Astrocyte of the spinal cord (primary cell): ENCODE measurements at regions not wholly inside any gene's neighbourhood (a gene's known extent, or its start where the extent isn't known, plus 50 kb on each side); places are given as distances from the start of the nearest gene placed in this dataset.

Experiments used
- DNase-seq: peaks from one replicate; pipeline ENCODE4 v3.0.0; 2011; ENCODE audit warnings: low read depth, low spot score
- H3K4me3 ChIP-seq: 2 replicates; pipeline ENCODE4 v1.5.1; 2011; ENCODE audit warnings: low read depth, mild to moderate bottlenecking, low read length, moderate library complexity
- in situ Hi-C: cut with HindIII; loops from 2 replicates; pipeline ENCODE4 v1.10.0; 2017; ENCODE audit warnings: low sequenced_read_pairs
- TF ChIP-seq, protein P1 (sequence below): IDR thresholded peaks from 2 replicates; pipeline ENCODE4 v1.5.1; 2012; ENCODE audit warnings: low read depth, mild to moderate bottlenecking, low read length, inconsistent platforms

DNA sequence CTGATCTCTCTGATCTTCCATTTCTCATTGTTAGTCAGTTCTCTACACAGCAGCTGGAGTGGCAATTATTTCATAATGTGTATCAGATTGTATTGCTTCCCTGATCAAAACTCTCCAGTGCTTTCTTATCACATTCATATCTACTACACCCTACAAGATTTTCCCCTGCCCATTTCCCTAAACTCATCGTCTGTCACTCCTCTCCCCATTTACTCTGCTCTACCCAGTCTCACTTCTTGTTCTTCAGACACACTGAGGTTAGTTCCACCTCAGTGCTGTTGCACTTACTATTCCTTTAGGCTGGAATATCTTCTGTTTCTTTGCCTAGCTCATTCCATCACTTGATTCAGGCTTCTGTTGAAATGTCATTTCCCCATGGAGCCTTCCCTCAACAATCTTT, 197.1 kb downstream of the SATB1 start:
- no peak overlapping the region for H3K4me3 ChIP-seq
- TF ChIP-seq, protein P1, sequence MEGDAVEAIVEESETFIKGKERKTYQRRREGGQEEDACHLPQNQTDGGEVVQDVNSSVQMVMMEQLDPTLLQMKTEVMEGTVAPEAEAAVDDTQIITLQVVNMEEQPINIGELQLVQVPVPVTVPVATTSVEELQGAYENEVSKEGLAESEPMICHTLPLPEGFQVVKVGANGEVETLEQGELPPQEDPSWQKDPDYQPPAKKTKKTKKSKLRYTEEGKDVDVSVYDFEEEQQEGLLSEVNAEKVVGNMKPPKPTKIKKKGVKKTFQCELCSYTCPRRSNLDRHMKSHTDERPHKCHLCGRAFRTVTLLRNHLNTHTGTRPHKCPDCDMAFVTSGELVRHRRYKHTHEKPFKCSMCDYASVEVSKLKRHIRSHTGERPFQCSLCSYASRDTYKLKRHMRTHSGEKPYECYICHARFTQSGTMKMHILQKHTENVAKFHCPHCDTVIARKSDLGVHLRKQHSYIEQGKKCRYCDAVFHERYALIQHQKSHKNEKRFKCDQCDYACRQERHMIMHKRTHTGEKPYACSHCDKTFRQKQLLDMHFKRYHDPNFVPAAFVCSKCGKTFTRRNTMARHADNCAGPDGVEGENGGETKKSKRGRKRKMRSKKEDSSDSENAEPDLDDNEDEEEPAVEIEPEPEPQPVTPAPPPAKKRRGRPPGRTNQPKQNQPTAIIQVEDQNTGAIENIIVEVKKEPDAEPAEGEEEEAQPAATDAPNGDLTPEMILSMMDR = no peak
- DNase-seq = no peak
- in situ Hi-C loops = no loop called here

DNA sequence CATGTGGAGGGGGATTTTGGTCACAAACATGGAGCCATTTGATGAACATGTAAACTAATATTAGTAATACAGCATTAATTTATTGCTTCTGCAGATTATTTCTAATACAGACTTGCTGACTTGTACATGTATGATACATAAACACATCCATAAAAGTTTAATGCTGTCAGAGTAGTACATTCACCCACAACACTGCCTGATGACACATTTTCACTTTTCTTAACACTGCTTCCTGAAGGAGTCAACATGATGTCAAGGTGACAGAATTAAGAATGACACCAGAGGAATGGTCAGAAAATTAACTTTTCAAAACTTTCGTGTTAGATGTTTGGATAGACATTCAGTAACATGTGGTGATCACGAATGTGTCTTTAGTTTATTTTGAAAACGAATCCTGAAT, 199.4 kb downstream of the SATB1 start:
- no peak overlapping the region for H3K4me3 ChIP-seq
- TF ChIP-seq, protein P1 = no peak
- in situ Hi-C loops = no loop called here
- no peak for DNase-seq

DNA sequence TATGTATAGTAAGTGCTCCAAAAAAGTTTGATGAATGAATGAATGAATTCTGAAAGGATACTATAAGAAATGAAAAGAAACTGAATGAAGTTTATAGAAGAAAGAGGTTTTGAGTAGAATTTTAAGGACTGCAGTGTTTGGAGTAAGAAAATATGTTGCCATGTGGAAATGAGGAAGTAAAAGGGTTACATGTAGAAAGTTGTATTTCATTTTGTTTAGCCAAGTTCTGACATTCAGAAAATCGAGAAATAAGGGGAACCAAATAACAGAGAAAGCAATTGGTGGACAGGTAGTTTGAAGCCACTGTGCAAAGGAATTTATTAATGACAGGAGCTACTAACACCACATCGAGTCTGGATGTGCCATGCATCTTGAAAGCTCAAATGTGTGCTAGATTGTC, 200.7 kb downstream of the SATB1 start:
- TF ChIP-seq, protein P1 = no peak
- no peak overlapping the region for H3K4me3 ChIP-seq
- in situ Hi-C loops = no loop called here
- DNase-seq = no peak

DNA sequence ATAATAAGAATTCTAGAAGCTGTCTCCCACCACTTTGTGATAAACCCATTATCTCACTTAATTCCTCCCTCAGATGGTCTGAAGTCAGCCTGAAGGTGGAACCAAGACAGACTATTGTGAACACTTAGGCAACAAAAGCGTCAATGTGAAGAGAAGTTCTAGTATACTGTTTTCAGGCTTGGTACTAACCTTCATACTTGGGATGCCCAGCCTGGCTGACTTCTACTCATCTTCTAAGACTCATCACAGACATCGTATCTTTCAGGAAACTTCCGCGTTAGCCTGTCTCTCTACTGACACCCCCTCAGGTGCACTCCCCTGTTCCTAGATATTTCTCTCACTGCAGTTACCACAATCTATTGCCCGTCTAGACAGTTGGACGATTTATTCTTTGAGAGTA, 201.2 kb downstream of the SATB1 start:
- TF ChIP-seq, protein P1 = no peak
- H3K4me3 ChIP-seq = no peak overlapping the region
- DNase-seq = no peak
- in situ Hi-C loops = no loop called here

DNA sequence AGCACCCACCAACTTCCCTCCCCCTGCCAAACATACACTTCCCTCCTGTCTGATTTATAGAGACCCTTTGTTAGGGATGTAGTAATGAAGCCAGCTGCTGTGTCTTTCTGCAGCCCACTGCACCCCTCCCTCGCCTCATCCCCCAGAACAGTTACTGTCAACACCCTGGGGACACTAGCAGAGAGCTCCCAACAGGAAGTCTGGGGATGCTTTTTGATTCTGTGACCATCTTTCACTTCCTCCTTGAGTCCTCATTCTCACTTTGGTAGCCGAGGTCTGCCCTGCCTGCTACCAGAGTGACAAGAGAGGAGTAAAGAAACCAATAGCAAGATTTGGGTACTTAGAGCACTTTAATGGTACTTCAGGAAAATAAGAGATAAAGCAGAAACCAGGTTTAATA, 201.6 kb downstream of the SATB1 start:
- TF ChIP-seq, protein P1 = no peak
- in situ Hi-C loops = no loop called here
- no peak for DNase-seq
- H3K4me3 ChIP-seq = no peak overlapping the region

DNA sequence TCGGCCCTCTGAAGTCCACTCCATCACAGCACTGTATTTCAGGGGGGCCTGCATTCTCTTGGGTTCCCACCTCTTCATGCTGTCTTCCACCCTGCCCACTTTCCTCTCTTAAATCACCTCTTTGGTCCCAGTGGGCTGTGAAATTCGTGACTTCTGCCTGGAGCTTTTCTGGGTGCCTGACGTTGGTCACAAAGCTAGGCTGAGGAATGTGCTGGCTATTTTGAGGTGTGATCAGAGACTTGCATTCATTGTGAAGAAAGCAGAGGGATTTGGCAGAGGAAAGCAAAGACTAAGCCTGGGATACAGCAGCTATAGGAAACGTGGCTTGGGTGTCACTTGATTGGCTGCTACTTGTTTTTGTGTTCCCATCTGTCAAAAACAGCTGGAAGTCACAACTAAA, 202.5 kb downstream of the SATB1 start:
- H3K4me3 ChIP-seq = no peak overlapping the region
- in situ Hi-C loops = no loop called here
- DNase-seq = no peak
- TF ChIP-seq, protein P1 = no peak
